ENCODE measurements at regions not wholly inside any gene's neighbourhood (a gene's known extent, or its start where the extent isn't known, plus 50 kb on each side); places are given as distances from the start of the nearest gene placed in this dataset.

DNA sequence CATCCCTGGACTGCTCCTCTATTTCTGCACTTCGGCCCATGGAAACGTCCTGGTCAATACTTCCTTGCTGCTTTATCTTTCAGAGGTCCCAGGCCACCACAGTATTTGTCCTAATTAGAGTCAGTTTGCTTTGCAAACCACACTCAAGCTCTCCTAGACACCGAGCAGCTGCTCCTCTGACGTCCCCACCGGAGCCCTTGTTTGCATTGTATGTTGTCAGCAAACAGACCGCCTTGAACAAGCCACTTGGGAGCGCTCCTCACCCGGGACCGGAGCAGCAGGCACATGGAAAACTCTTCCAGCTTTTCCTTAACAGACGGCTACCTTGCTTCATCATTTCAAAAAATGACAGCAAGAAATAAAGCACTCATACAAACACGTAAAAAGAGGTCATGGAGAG is 51.5 kb upstream of the GTF3A start:
- H3K27me3 Mint-ChIP-seq = peaks cover 21% of the 10 kb centered on the region
- POLR2A ChIA-PET = interaction anchor here (1.1 kb wide), 1 partner anchor 248 kb away, joined by 4 read pairs; the partner anchor contains the start of gene LNX2
- H3K4me3 Mint-ChIP-seq = no peak overlapping the region
- no peak for DNase-seq
- no peak overlapping the region for H3K27ac Mint-ChIP-seq
- H3K36me3 Mint-ChIP-seq (ENCODE audit: low read depth) = no peaks in the 10 kb centered on the region
- peaks cover 8% of the 10 kb centered on the region for H3K4me1 Mint-ChIP-seq
- H3K9me3 Mint-ChIP-seq = no peaks in the 10 kb centered on the region
- CTCF ChIA-PET = interaction anchor here (1.1 to 10.3 kb wide), 4 partner anchors 11 to 454 kb away, joined by 3 to 132 read pairs (median 22); partner anchors contain the start of gene GTF3A

DNA sequence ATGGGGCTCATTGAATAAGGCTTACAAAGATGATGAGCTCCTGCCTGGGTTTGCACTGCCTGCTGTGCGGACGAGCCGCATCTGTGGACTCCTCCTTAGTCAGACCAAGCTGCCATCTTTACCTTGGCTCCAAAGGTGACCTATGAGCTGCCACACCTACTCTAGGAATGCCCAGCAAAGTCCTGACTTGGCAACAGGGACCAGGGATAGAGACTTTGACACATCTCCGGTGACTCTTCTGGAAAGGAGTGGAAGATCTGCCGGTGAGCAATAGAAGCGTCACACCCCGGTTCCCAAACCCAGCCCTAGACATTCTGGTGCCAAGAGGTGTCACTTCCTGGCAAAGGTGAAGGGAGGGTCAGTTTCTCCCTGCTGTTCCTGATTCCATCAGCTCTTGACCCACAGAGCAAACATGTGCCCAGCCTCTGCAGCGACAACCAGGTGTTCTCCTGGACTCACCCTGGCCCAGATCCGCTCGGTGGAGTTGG is 50.2 kb upstream of the GTF3A start:
- H3K27ac Mint-ChIP-seq = no peak overlapping the region
- ChIA-PET CTCF (interaction anchor here (0.9 to 10.3 kb wide), 5 partner anchors 11 to 453 kb away, joined by 3 to 132 read pairs (median 3); no protein-coding TSS in a partner anchor), POLR2A (no interaction called here)
- peaks cover 19% of the 10 kb centered on the region for H3K27me3 Mint-ChIP-seq
- peaks cover 8% of the 10 kb centered on the region for H3K4me1 Mint-ChIP-seq
- no peak for DNase-seq
- no peaks in the 10 kb centered on the region for H3K36me3 Mint-ChIP-seq (ENCODE audit: low read depth)
- no peaks in the 10 kb centered on the region for H3K9me3 Mint-ChIP-seq
- H3K4me3 Mint-ChIP-seq = no peak overlapping the region
